ENCODE measurements at regions not wholly inside any gene's neighbourhood (a gene's known extent, or its start where the extent isn't known, plus 50 kb on each side); places are given as distances from the start of the nearest gene placed in this dataset.

DNA sequence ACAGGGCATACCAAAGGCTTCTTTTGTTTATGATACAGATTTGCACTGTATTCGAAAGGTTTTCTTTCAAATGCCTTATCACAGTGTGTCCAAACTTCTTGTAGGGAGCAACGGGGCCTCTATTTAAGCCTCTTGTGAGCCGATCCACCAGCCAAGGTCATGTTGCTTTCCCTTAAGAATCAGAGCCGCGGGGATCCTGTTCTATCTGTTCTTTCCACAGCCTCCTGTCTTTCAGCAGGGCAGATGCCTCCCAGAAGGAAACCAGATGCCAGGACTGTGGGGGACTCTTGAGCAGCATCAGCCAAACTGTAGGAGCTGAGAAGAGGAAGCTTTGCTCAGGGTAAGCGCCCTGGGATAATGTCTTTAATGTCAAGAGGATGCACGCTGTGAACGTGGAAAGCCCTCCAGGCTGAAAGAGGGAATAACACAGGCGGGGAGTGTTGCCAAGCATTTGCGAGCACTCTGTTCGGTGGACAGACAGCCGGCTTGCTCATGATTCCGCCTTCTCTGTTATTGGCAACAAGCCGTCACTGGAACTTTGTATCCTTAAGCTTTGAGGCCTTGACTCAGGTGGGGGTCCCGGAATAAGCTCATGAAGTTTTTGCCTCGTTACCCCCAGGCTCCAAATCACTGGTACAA is 279.8 kb upstream of the FRG1 start:
- TF ChIP-seq, protein P1, sequence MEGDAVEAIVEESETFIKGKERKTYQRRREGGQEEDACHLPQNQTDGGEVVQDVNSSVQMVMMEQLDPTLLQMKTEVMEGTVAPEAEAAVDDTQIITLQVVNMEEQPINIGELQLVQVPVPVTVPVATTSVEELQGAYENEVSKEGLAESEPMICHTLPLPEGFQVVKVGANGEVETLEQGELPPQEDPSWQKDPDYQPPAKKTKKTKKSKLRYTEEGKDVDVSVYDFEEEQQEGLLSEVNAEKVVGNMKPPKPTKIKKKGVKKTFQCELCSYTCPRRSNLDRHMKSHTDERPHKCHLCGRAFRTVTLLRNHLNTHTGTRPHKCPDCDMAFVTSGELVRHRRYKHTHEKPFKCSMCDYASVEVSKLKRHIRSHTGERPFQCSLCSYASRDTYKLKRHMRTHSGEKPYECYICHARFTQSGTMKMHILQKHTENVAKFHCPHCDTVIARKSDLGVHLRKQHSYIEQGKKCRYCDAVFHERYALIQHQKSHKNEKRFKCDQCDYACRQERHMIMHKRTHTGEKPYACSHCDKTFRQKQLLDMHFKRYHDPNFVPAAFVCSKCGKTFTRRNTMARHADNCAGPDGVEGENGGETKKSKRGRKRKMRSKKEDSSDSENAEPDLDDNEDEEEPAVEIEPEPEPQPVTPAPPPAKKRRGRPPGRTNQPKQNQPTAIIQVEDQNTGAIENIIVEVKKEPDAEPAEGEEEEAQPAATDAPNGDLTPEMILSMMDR (IDR thresholded peaks at IDR 0.05), result no peak
- no peak for TF ChIP-seq POLR2A (IDR thresholded peaks at IDR 0.05)
